HUES6 (cell line): ENCODE measurements at regions not wholly inside any gene's neighbourhood (a gene's known extent, or its start where the extent isn't known, plus 50 kb on each side); places are given as distances from the start of the nearest gene placed in this dataset.
A peak's percentile ranks its signal among the peaks of the same experiment; 100 is the strongest.

ENCODE experiments used
- H3K27ac ChIP-seq: 2 replicates; pipeline ENCODE4 v1.7.0; 2013; ENCODE audit warnings: low read depth, mild to moderate bottlenecking, low read length, inconsistent platforms
- H3K27me3 ChIP-seq: 2 replicates; pipeline ENCODE4 v1.6.1; 2013; ENCODE audit warnings: low read length; ENCODE audit not compliant: control insufficient read depth, insufficient read depth
- H3K36me3 ChIP-seq: 2 replicates; pipeline ENCODE4 v1.6.1; 2013; ENCODE audit warnings: low read length; ENCODE audit not compliant: control insufficient read depth, insufficient read depth
- H3K4me1 ChIP-seq: 2 replicates; pipeline ENCODE4 v1.6.1; 2013; ENCODE audit warnings: low read length; ENCODE audit not compliant: control insufficient read depth, insufficient read depth
- H3K4me3 ChIP-seq: 2 replicates; pipeline ENCODE4 v1.5.1; 2013; ENCODE audit warnings: low read depth, low read length
- H3K9ac ChIP-seq: one replicate; pipeline ENCODE4 v1.6.1; 2013; ENCODE audit warnings: mild to moderate bottlenecking, low read length
- H3K9me3 ChIP-seq: 2 replicates; pipeline ENCODE4 v1.6.1; 2013; ENCODE audit warnings: low read depth, low read length; ENCODE audit not compliant: control insufficient read depth, insufficient read depth

DNA sequence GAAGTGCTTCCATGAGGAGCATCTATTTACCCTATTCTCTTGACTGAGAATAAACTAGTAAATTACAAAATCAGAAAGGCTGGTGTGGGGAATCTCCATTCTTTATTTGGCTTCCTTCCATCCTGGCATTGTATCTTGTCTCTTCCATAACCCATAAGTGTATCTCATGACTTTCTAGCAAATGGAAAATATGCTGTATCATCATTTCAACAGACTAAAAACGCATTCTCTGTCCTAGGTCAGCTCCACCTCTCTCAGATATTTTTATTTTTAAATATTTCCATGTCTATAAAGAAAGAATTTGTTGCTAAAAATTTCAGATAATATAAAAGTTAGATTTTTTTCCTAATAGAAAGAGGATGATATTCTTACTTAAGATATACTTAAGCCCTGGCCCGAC is 154.2 kb upstream of the MYO16 start:
- Histone ChIP-seq H3K9me3 (peaks cover 14% of the 10 kb centered on the region), H3K4me3 (no peak overlapping the region), H3K4me1 (no peaks in the 10 kb centered on the region), H3K27ac (no peak overlapping the region), H3K36me3 (no peaks in the 10 kb centered on the region), H3K27me3 (no peaks in the 10 kb centered on the region), H3K9ac (no peak overlapping the region)

GRCh38 chr13:108477376-108477775 is 152.0 kb upstream of the MYO16 start:
- Histone ChIP-seq H3K27me3 (no peaks in the 10 kb centered on the region), H3K9ac (no peak overlapping the region), H3K4me3 (no peak overlapping the region), H3K9me3 (peaks cover 1% of the 10 kb centered on the region; the same call in 1 of the 2 replicates), H3K36me3 (no peaks in the 10 kb centered on the region), H3K27ac (no peak overlapping the region), H3K4me1 (no peaks in the 10 kb centered on the region)

DNA sequence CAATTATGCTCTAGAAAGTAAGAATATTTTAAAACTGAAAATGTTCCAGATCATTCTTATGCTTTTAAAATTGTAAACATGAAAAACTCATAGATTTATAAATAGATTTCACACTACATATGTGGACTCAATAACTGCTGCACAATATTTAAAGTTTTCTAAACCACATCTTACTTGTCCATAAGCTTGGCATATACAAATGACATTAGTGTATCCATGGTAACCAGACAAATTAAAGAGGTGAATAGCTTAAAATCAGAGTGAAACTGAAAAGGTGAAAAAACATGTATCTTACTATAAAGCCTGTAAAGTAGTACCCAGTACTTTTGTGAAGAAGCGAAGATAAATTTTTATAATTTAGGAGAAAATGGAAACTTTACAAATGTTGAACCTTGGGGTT is 151.2 kb upstream of the MYO16 start:
- Histone ChIP-seq H3K27ac (no peak overlapping the region), H3K9me3 (no peaks in the 10 kb centered on the region), H3K4me1 (no peaks in the 10 kb centered on the region), H3K36me3 (no peaks in the 10 kb centered on the region), H3K4me3 (no peak overlapping the region), H3K9ac (no peak overlapping the region), H3K27me3 (no peaks in the 10 kb centered on the region)

DNA sequence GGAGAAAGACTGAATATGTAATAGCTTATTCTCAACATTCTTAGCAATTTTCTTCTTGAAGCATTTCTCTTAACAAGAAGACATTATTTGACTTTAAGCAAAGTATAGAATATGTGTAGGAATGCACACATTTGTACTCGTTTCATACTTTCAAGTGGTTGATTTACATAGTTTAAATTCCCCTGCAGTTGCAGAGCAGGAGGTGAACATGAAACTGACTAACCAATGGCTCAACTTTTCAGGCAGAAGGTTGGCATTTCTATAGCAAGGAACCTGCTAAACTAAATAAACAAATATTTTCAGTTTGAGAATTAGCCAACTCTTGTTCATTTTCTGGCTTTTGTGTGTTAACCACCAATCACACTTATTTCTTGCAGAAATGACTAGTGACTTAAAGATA is 145.4 kb upstream of the MYO16 start:
- no peaks in the 10 kb centered on the region for H3K9me3 ChIP-seq
- no peak overlapping the region for H3K9ac ChIP-seq
- H3K27ac ChIP-seq, result no peak overlapping the region
- no peak overlapping the region for H3K4me3 ChIP-seq
- no peaks in the 10 kb centered on the region for H3K36me3 ChIP-seq
- H3K27me3 ChIP-seq, result no peaks in the 10 kb centered on the region
- H3K4me1 ChIP-seq, result no peaks in the 10 kb centered on the region

GRCh38 chr13:108486096-108486495 is 143.3 kb upstream of the MYO16 start:
- no peak overlapping the region for H3K27ac ChIP-seq
- H3K9ac ChIP-seq, result no peak overlapping the region
- H3K4me1 ChIP-seq, result no peaks in the 10 kb centered on the region

GRCh38 chr13:108494991-108495645 is 134.3 kb upstream of the MYO16 start:
- Histone ChIP-seq H3K27ac (no peak overlapping the region), H3K4me1 (peaks cover 9% of the 10 kb centered on the region; the same call in 1 of the 2 replicates), H3K27me3 (peaks cover 63% of the 10 kb centered on the region), H3K4me3 (peak overlapping the region; percentile 82), H3K36me3 (no peaks in the 10 kb centered on the region), H3K9me3 (no peaks in the 10 kb centered on the region), H3K9ac (peak overlapping the region; percentile 44)

More at GRCh38 chr13:108486096-108486495, 143.3 kb upstream of the MYO16 start:
- Histone ChIP-seq H3K9me3 (no peaks in the 10 kb centered on the region), H3K27me3 (no peaks in the 10 kb centered on the region; the same call in 1 of the 2 replicates), H3K4me3 (no peak overlapping the region), H3K36me3 (no peaks in the 10 kb centered on the region)

DNA sequence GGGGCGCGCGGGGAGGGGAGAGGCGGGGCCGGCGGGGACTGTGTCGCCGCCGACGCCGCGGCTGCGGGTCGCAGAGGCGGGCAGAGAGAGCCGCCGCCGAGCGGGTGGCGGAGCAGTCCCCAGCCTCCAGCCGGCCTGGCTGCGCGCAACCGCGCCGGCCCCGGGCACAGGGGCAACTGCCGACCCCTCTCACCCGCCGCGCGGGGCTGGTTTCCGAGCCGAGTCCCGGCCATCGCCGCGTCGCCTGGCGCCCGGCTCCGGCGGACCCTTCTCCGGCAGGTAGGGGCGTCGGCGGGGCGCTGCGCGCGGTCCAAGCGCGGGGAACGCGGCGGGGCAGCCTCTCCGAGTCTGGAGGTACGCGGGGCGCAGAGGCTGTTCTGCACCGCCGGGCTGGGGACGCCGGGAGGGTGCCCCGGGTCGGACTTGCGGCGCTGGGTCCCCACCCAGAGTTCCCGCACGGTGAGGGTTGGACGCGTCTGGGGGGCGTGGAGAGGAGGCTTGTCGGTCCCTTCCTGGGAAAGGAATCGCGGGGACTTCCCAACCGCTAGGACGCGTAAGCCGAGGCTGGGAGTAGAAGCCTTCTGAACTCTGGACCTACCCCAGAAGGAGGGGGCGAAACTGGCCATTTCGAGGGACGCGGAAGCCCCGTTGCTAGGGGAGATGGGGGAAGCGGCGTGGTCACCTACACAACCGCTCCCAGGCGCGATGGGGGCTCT is 133.6 kb upstream of the MYO16 start:
- Histone ChIP-seq H3K4me1 (peaks cover 9% of the 10 kb centered on the region; the same call in 1 of the 2 replicates), H3K9ac (peak overlapping the region; percentile 5), H3K36me3 (no peaks in the 10 kb centered on the region), H3K27me3 (peaks cover 63% of the 10 kb centered on the region), H3K4me3 (peak overlapping the region; percentile 82), H3K9me3 (no peaks in the 10 kb centered on the region), H3K27ac (no peak overlapping the region)

- Histone ChIP-seq H3K9me3 (no peaks in the 10 kb centered on the region), H3K4me1 (peaks cover 9% of the 10 kb centered on the region; the same call in 1 of the 2 replicates), H3K4me3 (peak overlapping the region; percentile 82), H3K27me3 (peaks cover 63% of the 10 kb centered on the region), H3K27ac (no peak overlapping the region), H3K9ac (peak overlapping the region; percentile 5), H3K36me3 (no peaks in the 10 kb centered on the region)
Measured at GRCh38 chr13:108496362-108497210, 132.8 kb upstream of the MYO16 start.

DNA sequence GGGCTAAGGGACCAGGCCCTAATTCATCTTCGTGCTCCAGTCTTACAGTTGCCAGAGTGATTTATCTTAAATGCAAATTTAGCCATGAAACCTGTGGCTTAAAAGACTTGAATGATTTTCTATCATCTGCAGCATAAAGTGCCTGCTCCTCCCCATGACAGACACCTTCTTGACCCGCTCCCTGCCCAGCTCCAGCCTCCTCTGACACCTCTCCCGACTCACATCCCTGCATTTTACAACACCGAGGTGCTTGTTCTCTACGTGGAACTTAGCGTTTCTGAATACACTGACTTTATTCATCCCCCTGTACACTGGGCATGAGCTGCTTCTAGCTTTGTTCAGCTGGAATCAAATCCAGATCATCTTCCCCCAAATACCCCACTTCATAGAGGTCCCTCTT is 128.7 kb upstream of the MYO16 start:
- Histone ChIP-seq H3K9ac (no peak overlapping the region), H3K4me3 (no peak overlapping the region), H3K36me3 (no peaks in the 10 kb centered on the region), H3K27me3 (peaks cover 32% of the 10 kb centered on the region), H3K27ac (no peak overlapping the region), H3K9me3 (no peaks in the 10 kb centered on the region), H3K4me1 (peaks cover 4% of the 10 kb centered on the region; the same call in 1 of the 2 replicates)

DNA sequence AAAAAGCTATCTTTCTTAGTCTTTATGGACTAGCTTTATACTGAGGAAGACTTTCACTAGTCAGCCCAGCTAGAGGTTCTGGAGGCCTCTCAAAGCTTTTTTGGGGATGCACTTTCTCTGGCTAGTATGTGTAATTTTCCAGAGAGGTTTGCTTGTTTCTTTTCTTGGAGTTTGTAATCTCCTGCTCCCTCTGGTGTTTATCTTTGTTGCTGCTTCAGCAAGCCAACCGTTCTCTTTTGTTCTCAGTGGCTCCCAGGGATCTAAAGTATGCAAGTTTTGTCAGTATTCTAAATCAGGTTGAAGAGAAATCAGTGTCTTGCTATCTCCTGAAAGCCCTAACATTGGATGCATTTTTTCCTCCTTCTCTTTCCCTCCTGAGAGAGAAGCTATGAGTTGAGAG is 121.1 kb upstream of the MYO16 start:
- Histone ChIP-seq H3K4me3 (no peak overlapping the region), H3K27ac (no peak overlapping the region), H3K27me3 (no peaks in the 10 kb centered on the region), H3K9ac (no peak overlapping the region), H3K4me1 (peaks cover 5% of the 10 kb centered on the region), H3K36me3 (no peaks in the 10 kb centered on the region), H3K9me3 (no peaks in the 10 kb centered on the region)

GRCh38 chr13:108525827-108526226 is 103.6 kb upstream of the MYO16 start:
- H3K9ac ChIP-seq, result no peak overlapping the region
- H3K4me1 ChIP-seq, result peaks cover 3% of the 10 kb centered on the region; the same call in 1 of the 2 replicates
- H3K9me3 ChIP-seq, result no peaks in the 10 kb centered on the region
- no peaks in the 10 kb centered on the region for H3K36me3 ChIP-seq
- H3K4me3 ChIP-seq, result no peak overlapping the region
- H3K27me3 ChIP-seq, result no peaks in the 10 kb centered on the region
- no peak overlapping the region for H3K27ac ChIP-seq
